HepG2 (cell line): ENCODE measurements at regions not wholly inside any gene's neighbourhood (a gene's known extent, or its start where the extent isn't known, plus 50 kb on each side); places are given as distances from the start of the nearest gene placed in this dataset.
A peak's percentile ranks its signal among the peaks of the same experiment; 100 is the strongest.

Experiments
- ATF1 ChIP-seq: IDR thresholded peaks from 2 replicates; pipeline ENCODE4 v1.6.1; 2016; ENCODE audit warnings: mild to moderate bottlenecking, control low read depth
- ATF7 ChIP-seq, 2 experiments: fragments of 450-650 bp in 1 of 2; sonication (generic) in 1 of 2; formaldehyde crosslinking in 1 of 2; IDR thresholded peaks; 2 replicates each; pipeline versions ENCODE4 v1.4.0 to v1.6.1; 2016 to 2020; ENCODE audit warnings: antibody characterized with exemption in 1 of 2, mild to moderate bottlenecking in 1 of 2, missing genetic modification reagents in 1 of 2
- FOXM1 ChIP-seq: sonication (generic); formaldehyde crosslinking; IDR thresholded peaks from 2 replicates; pipeline ENCODE4 v1.5.0; 2020; ENCODE audit warnings: missing genetic modification reagents
- GATAD2A ChIP-seq: IDR thresholded peaks from 2 replicates; pipeline ENCODE4 v1.6.1; 2016
- GMEB1 ChIP-seq: sonication (generic); formaldehyde crosslinking; IDR thresholded peaks from 2 replicates; pipeline ENCODE4 v1.5.1; 2020; ENCODE audit warnings: missing genetic modification reagents, mild to moderate bottlenecking, borderline replicate concordance
- GTF2F1 ChIP-seq: fragments of 150-350 bp; IDR thresholded peaks from 2 replicates; pipeline ENCODE4 v1.6.1; 2014; ENCODE audit warnings: low read length
- HNF1B ChIP-seq: sonication (generic); formaldehyde crosslinking; IDR thresholded peaks from 2 replicates; pipeline ENCODE4 v1.5.1; 2020; ENCODE audit warnings: mild to moderate bottlenecking, moderate library complexity, missing genetic modification reagents
- MED1 ChIP-seq: sonication (generic); formaldehyde crosslinking; IDR thresholded peaks from 2 replicates; pipeline ENCODE4 v1.4.0; 2020; ENCODE audit warnings: missing genetic modification reagents
- SAP130 ChIP-seq: IDR thresholded peaks from 2 replicates; pipeline ENCODE4 v1.6.1; 2016; ENCODE audit warnings: low read depth
- SRSF9 ChIP-seq: fragments of 200-400 bp; formaldehyde crosslinking; IDR thresholded peaks from 2 replicates; pipeline ENCODE4 v1.6.1; 2018; ENCODE audit warnings: borderline replicate concordance, mild to moderate bottlenecking, low read depth, low read length; ENCODE audit not compliant: insufficient read depth, poor library complexity, severe bottlenecking
- ZFP41 ChIP-seq: sonication (generic); formaldehyde crosslinking; IDR thresholded peaks from 2 replicates; pipeline ENCODE4 v1.4.0; 2020; ENCODE audit warnings: mild to moderate bottlenecking, missing genetic modification reagents, borderline replicate concordance
- ZNF251 ChIP-seq: sonication (generic); formaldehyde crosslinking; IDR thresholded peaks from 2 replicates; pipeline ENCODE4 v1.9.0; 2021; ENCODE audit warnings: mild to moderate bottlenecking, missing genetic modification reagents
- ZNF256 ChIP-seq: sonication (generic); formaldehyde crosslinking; conservative IDR thresholded peaks from 2 replicates; pipeline ENCODE4 v1.4.0; 2020; ENCODE audit warnings: missing genetic modification reagents
- ZNF260 ChIP-seq: sonication (generic); formaldehyde crosslinking; IDR thresholded peaks from 2 replicates; pipeline ENCODE4 v1.4.0; 2020; ENCODE audit warnings: missing genetic modification reagents, low read depth, mild to moderate bottlenecking, borderline replicate concordance
- ZNF605 ChIP-seq: sonication (generic); formaldehyde crosslinking; IDR thresholded peaks from 2 replicates; pipeline ENCODE4 v1.8.0; 2022; ENCODE audit warnings: mild to moderate bottlenecking, missing genetic modification reagents
- ZNF746 ChIP-seq: sonication (generic); formaldehyde crosslinking; IDR thresholded peaks from 2 replicates; pipeline ENCODE4 v1.8.0; 2022; ENCODE audit warnings: mild to moderate bottlenecking, missing genetic modification reagents
- ZNF766 ChIP-seq: sonication (generic); formaldehyde crosslinking; IDR thresholded peaks from 2 replicates; pipeline ENCODE4 v1.5.0; 2020; ENCODE audit warnings: missing genetic modification reagents, borderline replicate concordance
- ZNF792 ChIP-seq: IDR thresholded peaks from 2 replicates; pipeline ENCODE4 v1.6.1; 2016
- ZNF816 ChIP-seq: sonication (generic); formaldehyde crosslinking; IDR thresholded peaks from 2 replicates; pipeline ENCODE4 v1.8.0; 2022; ENCODE audit warnings: missing genetic modification reagents, mild to moderate bottlenecking, borderline replicate concordance
- ZXDC ChIP-seq: sonication (generic); formaldehyde crosslinking; IDR thresholded peaks from 2 replicates; pipeline ENCODE4 v1.5.0; 2020; ENCODE audit warnings: mild to moderate bottlenecking, missing genetic modification reagents
- TF ChIP-seq, protein P1 (sequence below): sonication (generic); formaldehyde crosslinking; IDR thresholded peaks from 2 replicates; pipeline ENCODE4 v1.4.0; 2020; ENCODE audit warnings: missing genetic modification reagents
- TF ChIP-seq, protein P2 (sequence below): sonication (generic); formaldehyde crosslinking; IDR thresholded peaks from 2 replicates; pipeline ENCODE4 v1.8.0; 2022; ENCODE audit warnings: mild to moderate bottlenecking, missing genetic modification reagents, moderate library complexity

- TF ChIP-seq SAP130 (no peak), HNF1B (CRISPR knock-in tag) (peak; percentile 88), GATAD2A (CRISPR knock-in tag) (no peak), ZNF792 (CRISPR knock-in tag) (no peak), MED1 (CRISPR knock-in tag) (no peak), FOXM1 (CRISPR knock-in tag) (no peak), ZNF260 (no peak), ATF1 (CRISPR knock-in tag) (no peak), ZXDC (CRISPR knock-in tag) (no peak), ZNF816 (no peak), GTF2F1 (no peak), ATF7 (IDR thresholded peaks at IDR 0.05) (no peak), ATF7 (CRISPR knock-in tag; IDR thresholded peaks at IDR 0.05) (no peak), ZFP41 (CRISPR knock-in tag) (no peak), ZNF256 (no peak), ZNF766 (CRISPR knock-in tag) (no peak), GMEB1 (CRISPR knock-in tag) (no peak), ZNF251 (CRISPR knock-in tag) (no peak), SRSF9 (no peak), ZNF605 (CRISPR knock-in tag) (no peak), ZNF746 (no peak)
- TF ChIP-seq, protein P1, sequence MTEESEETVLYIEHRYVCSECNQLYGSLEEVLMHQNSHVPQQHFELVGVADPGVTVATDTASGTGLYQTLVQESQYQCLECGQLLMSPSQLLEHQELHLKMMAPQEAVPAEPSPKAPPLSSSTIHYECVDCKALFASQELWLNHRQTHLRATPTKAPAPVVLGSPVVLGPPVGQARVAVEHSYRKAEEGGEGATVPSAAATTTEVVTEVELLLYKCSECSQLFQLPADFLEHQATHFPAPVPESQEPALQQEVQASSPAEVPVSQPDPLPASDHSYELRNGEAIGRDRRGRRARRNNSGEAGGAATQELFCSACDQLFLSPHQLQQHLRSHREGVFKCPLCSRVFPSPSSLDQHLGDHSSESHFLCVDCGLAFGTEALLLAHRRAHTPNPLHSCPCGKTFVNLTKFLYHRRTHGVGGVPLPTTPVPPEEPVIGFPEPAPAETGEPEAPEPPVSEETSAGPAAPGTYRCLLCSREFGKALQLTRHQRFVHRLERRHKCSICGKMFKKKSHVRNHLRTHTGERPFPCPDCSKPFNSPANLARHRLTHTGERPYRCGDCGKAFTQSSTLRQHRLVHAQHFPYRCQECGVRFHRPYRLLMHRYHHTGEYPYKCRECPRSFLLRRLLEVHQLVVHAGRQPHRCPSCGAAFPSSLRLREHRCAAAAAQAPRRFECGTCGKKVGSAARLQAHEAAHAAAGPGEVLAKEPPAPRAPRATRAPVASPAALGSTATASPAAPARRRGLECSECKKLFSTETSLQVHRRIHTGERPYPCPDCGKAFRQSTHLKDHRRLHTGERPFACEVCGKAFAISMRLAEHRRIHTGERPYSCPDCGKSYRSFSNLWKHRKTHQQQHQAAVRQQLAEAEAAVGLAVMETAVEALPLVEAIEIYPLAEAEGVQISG (CRISPR knock-in tag): no peak
- TF ChIP-seq, protein P2, sequence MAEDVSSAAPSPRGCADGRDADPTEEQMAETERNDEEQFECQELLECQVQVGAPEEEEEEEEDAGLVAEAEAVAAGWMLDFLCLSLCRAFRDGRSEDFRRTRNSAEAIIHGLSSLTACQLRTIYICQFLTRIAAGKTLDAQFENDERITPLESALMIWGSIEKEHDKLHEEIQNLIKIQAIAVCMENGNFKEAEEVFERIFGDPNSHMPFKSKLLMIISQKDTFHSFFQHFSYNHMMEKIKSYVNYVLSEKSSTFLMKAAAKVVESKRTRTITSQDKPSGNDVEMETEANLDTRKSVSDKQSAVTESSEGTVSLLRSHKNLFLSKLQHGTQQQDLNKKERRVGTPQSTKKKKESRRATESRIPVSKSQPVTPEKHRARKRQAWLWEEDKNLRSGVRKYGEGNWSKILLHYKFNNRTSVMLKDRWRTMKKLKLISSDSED (CRISPR knock-in tag): no peak
Measured at GRCh38 chr10:28105561-28105960, 106.7 kb upstream of the ODAD2 start (continued).
